Progenitor cell of endocrine pancreas (in vitro differentiated cells): ENCODE measurements at regions not wholly inside any gene's neighbourhood (a gene's known extent, or its start where the extent isn't known, plus 50 kb on each side); places are given as distances from the start of the nearest gene placed in this dataset.

Experiments used
- DNase-seq: peaks from one replicate; pipeline ENCODE4 v3.0.0; 2021; ENCODE audit warnings: low spot score; ENCODE audit not compliant: unreplicated experiment
- H3K27ac Mint-ChIP-seq: 2 replicates; pipeline ENCODE4 v1.8.0; 2021; ENCODE audit warnings: mild to moderate bottlenecking, moderate library complexity, mixed read lengths
- H3K27me3 Mint-ChIP-seq: 2 replicates; pipeline ENCODE4 v1.8.0; 2021; ENCODE audit warnings: mixed read lengths
- H3K36me3 Mint-ChIP-seq: 2 replicates; pipeline ENCODE4 v1.8.0; 2022; ENCODE audit warnings: mixed read lengths; ENCODE audit not compliant: insufficient read depth
- H3K4me1 Mint-ChIP-seq: 2 replicates; pipeline ENCODE4 v1.8.0; 2021; ENCODE audit warnings: low read depth, mixed read lengths
- H3K4me3 Mint-ChIP-seq: 2 replicates; pipeline ENCODE4 v1.8.0; 2021; ENCODE audit warnings: low read depth, mild to moderate bottlenecking, moderate library complexity, mixed read lengths
- H3K9me3 Mint-ChIP-seq: 2 replicates; pipeline ENCODE4 v1.8.0; 2021; ENCODE audit warnings: low read depth, mixed read lengths
- CTCF ChIP-seq: fragments of 200-600 bp; sonication (generic); IDR thresholded peaks from one replicate; pipeline ENCODE4 v1.5.0; 2021; ENCODE audit warnings: antibody characterized with exemption, mild to moderate bottlenecking; ENCODE audit not compliant: unreplicated experiment

- Mint-ChIP-seq H3K4me3 (no peak overlapping the region), H3K36me3 (peaks cover 2% of the 10 kb centered on the region), H3K9me3 (peaks cover 15% of the 10 kb centered on the region), H3K27me3 (peaks cover 21% of the 10 kb centered on the region), H3K4me1 (no peaks in the 10 kb centered on the region), H3K27ac (no peak overlapping the region)
- TF ChIP-seq CTCF, result no peak
- no peak for DNase-seq
Observed at GRCh38 chr21:35724156-35724555, 336.2 kb downstream of the SETD4 start.

GRCh38 chr21:35721701-35722100 is 338.6 kb downstream of the SETD4 start:
- Mint-ChIP-seq H3K4me1 (no peaks in the 10 kb centered on the region), H3K4me3 (no peak overlapping the region), H3K36me3 (peaks cover 2% of the 10 kb centered on the region), H3K9me3 (peaks cover 15% of the 10 kb centered on the region), H3K27ac (no peak overlapping the region), H3K27me3 (peaks cover 15% of the 10 kb centered on the region)
- no peak for DNase-seq
- no peak for TF ChIP-seq CTCF

DNA sequence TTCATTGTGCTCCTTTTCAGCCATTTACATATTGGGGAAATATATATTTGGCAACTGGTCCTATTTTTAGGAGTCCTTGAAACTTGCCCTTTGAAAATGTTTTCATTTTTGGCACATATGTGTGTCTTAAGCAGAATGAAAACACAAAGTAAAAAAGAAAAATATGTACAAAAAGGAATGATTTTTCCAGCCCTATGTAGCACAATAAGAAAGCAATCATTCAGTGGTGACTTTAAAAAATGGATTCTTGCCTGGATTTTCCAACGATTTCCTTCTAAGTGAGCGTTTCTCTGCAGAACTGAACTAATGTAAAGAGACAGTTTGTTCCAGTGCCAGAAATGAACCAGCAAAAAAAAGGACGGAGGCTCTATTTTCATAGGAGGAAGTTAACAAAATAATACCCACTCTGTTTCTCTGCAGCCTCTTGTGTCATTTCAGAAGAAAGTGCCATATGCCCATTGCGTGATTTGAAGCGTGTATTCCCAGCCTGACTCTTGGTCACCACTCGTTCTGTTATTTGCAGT is 340.1 kb downstream of the SETD4 start:
- Mint-ChIP-seq H3K27ac (no peak overlapping the region), H3K9me3 (peaks cover 12% of the 10 kb centered on the region), H3K36me3 (peaks cover 2% of the 10 kb centered on the region), H3K4me3 (no peak overlapping the region), H3K27me3 (peaks cover 15% of the 10 kb centered on the region), H3K4me1 (no peaks in the 10 kb centered on the region)
- TF ChIP-seq CTCF, result no peak
- DNase-seq, result no peak

GRCh38 chr21:35719080-35719479 is 341.2 kb downstream of the SETD4 start:
- Mint-ChIP-seq H3K4me1 (no peaks in the 10 kb centered on the region), H3K27me3 (peaks cover 13% of the 10 kb centered on the region), H3K9me3 (peaks cover 8% of the 10 kb centered on the region), H3K36me3 (peaks cover 2% of the 10 kb centered on the region), H3K4me3 (no peak overlapping the region), H3K27ac (no peak overlapping the region)
- TF ChIP-seq CTCF, result no peak
- DNase-seq, result no peak

GRCh38 chr21:35716876-35717565 is 343.3 kb downstream of the SETD4 start:
- no peaks in the 10 kb centered on the region for H3K4me1 Mint-ChIP-seq
- H3K4me3 Mint-ChIP-seq, result no peak overlapping the region

More at GRCh38 chr21:35716876-35717565, 343.3 kb downstream of the SETD4 start:
- no peak overlapping the region for H3K27ac Mint-ChIP-seq
- peaks cover 4% of the 10 kb centered on the region for H3K9me3 Mint-ChIP-seq
- H3K27me3 Mint-ChIP-seq, result peaks cover 10% of the 10 kb centered on the region
- no peak for TF ChIP-seq CTCF
- no peaks in the 10 kb centered on the region for H3K36me3 Mint-ChIP-seq
- no peak for DNase-seq
